Neuronal stem cell (in vitro differentiated cells): ENCODE measurements at regions not wholly inside any gene's neighbourhood (a gene's known extent, or its start where the extent isn't known, plus 50 kb on each side); places are given as distances from the start of the nearest gene placed in this dataset.
"Not testable (repeated sequence)": the region's sequence is repeated elsewhere in the genome, so short reads cannot be mapped to it uniquely, and the experiment has no call there.

Experiments used
- DNase-seq: peaks from one replicate; pipeline ENCODE4 v3.0.0-alpha.2; 2013; ENCODE audit warnings: low spot score
- H2AFZ ChIP-seq: one replicate; pipeline ENCODE4 v1.6.1; 2013; ENCODE audit warnings: mild to moderate bottlenecking, low read length, inconsistent platforms
- H2AK5ac ChIP-seq: 2 replicates; pipeline ENCODE4 v1.6.1; 2013; ENCODE audit warnings: low read depth, mild to moderate bottlenecking, inconsistent platforms, low read length, moderate library complexity, mixed read lengths
- H2BK120ac ChIP-seq: 2 replicates; pipeline ENCODE4 v1.6.1; 2013; ENCODE audit warnings: low read depth, mild to moderate bottlenecking, inconsistent platforms, low read length, moderate library complexity, mixed read lengths
- H2BK12ac ChIP-seq: one replicate; pipeline ENCODE4 v1.6.1; 2013; ENCODE audit warnings: low read length, inconsistent platforms
- H2BK15ac ChIP-seq: 2 replicates; pipeline ENCODE4 v1.6.1; 2013; ENCODE audit warnings: mild to moderate bottlenecking, low read length, inconsistent platforms, mixed read lengths
- H2BK5ac ChIP-seq: one replicate; pipeline ENCODE4 v1.6.1; 2013; ENCODE audit warnings: inconsistent platforms, mild to moderate bottlenecking, low read length, moderate library complexity
- H3K14ac ChIP-seq: one replicate; pipeline ENCODE4 v1.6.1; 2013; ENCODE audit warnings: low read length, inconsistent platforms
- H3K18ac ChIP-seq: 2 replicates; pipeline ENCODE4 v1.6.1; 2013; ENCODE audit warnings: low read length, inconsistent platforms
- H3K23ac ChIP-seq: 2 replicates; pipeline ENCODE4 v1.6.1; 2013; ENCODE audit warnings: low read depth, mild to moderate bottlenecking, mixed read lengths, low read length, inconsistent platforms; ENCODE audit not compliant: poor library complexity
- H3K27ac ChIP-seq: replicated peaks from 3 replicates; pipeline ENCODE4 v1.5.1; 2013; ENCODE audit warnings: low read length, inconsistent platforms
- H3K27me3 ChIP-seq, 3 experiments: 2 replicates each; pipeline ENCODE4 v1.6.1; 2013; ENCODE audit warnings: low read length in 3 of 3, mild to moderate bottlenecking in 2 of 3, inconsistent platforms in 1 of 3, low read depth in 1 of 3, mixed read lengths in 1 of 3, moderate library complexity in 1 of 3; ENCODE audit not compliant: control insufficient read depth in 3 of 3, insufficient read depth in 3 of 3
- H3K36me3 ChIP-seq, 2 donors: replicated peaks in 1 of 2; 2 replicates each; pipeline ENCODE4 v1.6.1; 2013; ENCODE audit warnings: low read length in 2 of 2; ENCODE audit not compliant: control insufficient read depth in 2 of 2, insufficient read depth in 2 of 2
- H3K4ac ChIP-seq: 2 replicates; pipeline ENCODE4 v1.6.1; 2013; ENCODE audit warnings: inconsistent platforms, mild to moderate bottlenecking, low read length, moderate library complexity
- H3K4me1 ChIP-seq, 2 donors: 1 replicate in 1 of 2; 2 replicates in 1 of 2; pipeline ENCODE4 v1.6.1; 2013; ENCODE audit warnings: low read length in 2 of 2, low read depth in 1 of 2; ENCODE audit not compliant: control insufficient read depth in 2 of 2, insufficient read depth in 1 of 2
- H3K4me2 ChIP-seq: one replicate; pipeline ENCODE4 v1.6.1; 2013; ENCODE audit warnings: mild to moderate bottlenecking, low read length, inconsistent platforms; ENCODE audit not compliant: insufficient read depth, poor library complexity, severe bottlenecking
- H3K4me3 ChIP-seq, 2 donors: 2 replicates each; pipeline ENCODE4 v1.5.1; 2013; ENCODE audit warnings: low read length in 2 of 2, mild to moderate bottlenecking in 2 of 2, inconsistent platforms in 1 of 2, moderate library complexity in 1 of 2
- H3K79me1 ChIP-seq: one replicate; pipeline ENCODE4 v1.6.1; 2013; ENCODE audit warnings: low read depth, mild to moderate bottlenecking, inconsistent platforms, low read length, moderate library complexity
- H3K9ac ChIP-seq: one replicate; pipeline ENCODE4 v1.6.1; 2013; ENCODE audit warnings: mild to moderate bottlenecking, low read depth, low read length, inconsistent platforms; ENCODE audit not compliant: poor library complexity
- H3K9me3 ChIP-seq, 2 donors: replicated peaks in 1 of 2; 2 replicates each; pipeline versions ENCODE3 to v1.6.1; 2013; ENCODE audit warnings: low read length in 2 of 2, mild to moderate bottlenecking in 2 of 2, inconsistent platforms in 1 of 2, low read depth in 1 of 2, mixed read lengths in 1 of 2, moderate library complexity in 1 of 2; ENCODE audit not compliant: control insufficient read depth in 2 of 2, insufficient read depth in 1 of 2
- H4K8ac ChIP-seq: one replicate; pipeline ENCODE4 v1.6.1; 2013; ENCODE audit warnings: low read depth, mild to moderate bottlenecking, inconsistent platforms, low read length, moderate library complexity
- H4K91ac ChIP-seq: one replicate; pipeline ENCODE4 v1.6.1; 2013; ENCODE audit warnings: low read length, low read depth, mild to moderate bottlenecking, inconsistent platforms; ENCODE audit not compliant: poor library complexity
- WGBS, 2 donors: extraction: QIAGEN DNeasy Blood & Tissue Kit; methylation state at CpG; one replicate each; pipeline ENCODE4 v1.1.7; 2013; ENCODE audit warnings: missing lambda C conversion rate in 2 of 2, mixed read lengths in 1 of 2; ENCODE audit not compliant: insufficient read length in 2 of 2, insufficient replicate concordance in 1 of 2; ENCODE audit errors: extremely low coverage in 2 of 2; 5-methylcytosine and 5-hydroxymethylcytosine counted together

DNA sequence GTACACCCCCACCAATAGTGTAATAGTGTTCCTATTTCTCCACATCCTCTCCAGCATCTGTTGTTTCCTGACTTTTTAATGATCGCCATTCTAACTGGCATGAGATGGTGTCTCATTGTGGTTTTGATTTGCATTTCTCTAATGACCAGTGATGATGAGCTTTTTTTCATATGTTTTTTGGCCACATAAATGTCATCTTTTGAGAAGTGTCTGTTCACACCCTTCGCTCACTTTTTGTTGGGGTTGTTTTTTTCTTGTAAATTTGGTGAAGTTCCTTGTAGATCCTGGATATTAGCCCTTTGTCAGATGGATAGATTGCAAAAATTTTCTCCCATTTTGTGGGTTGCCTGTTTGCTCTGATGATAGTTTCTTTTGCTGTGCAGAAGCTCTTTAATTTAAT, 567.7 kb downstream of the MATN1 start:
- H3K4me2 ChIP-seq: not testable (repeated sequence)
- WGBS, 2 donors: no CpG with 5 or more reads among the region's 2 CpGs

DNA sequence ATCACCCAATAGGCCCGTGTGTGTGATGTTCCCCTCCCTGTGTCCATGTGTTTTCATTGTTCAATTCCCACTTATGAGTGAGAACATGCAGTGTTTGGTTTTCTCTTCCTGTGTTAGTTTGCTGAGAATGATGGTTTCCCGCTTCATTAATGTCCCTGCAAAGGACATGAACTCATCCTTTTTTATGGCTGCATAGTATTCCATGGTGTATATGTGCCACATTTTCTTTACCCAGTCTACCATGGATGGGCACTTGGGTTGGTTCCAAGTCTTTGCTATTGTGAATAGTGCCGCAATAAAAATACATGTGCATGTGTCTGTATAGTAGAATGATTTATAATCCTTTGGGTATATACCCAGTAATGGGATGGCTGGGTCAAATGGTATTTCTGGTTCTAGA, 568.1 kb downstream of the MATN1 start:
- not testable (repeated sequence) for H3K9me3 ChIP-seq, H3K14ac ChIP-seq, H3K4ac ChIP-seq, H3K27ac ChIP-seq, H3K27me3 ChIP-seq, DNase-seq, H3K36me3 ChIP-seq, H4K8ac ChIP-seq, H3K9ac ChIP-seq, H2BK120ac ChIP-seq, H3K79me1 ChIP-seq, H2AK5ac ChIP-seq, H3K4me3 ChIP-seq, H2BK15ac ChIP-seq, H4K91ac ChIP-seq, H2BK12ac ChIP-seq, H2AFZ ChIP-seq, H2BK5ac ChIP-seq, H3K4me2 ChIP-seq, H3K23ac ChIP-seq, H3K4me1 ChIP-seq, H3K18ac ChIP-seq
- WGBS, 2 donors: no CpG with 5 or more reads among the region's 3 CpGs

More for the DNA sequence above, 567.7 kb downstream of the MATN1 start:
- DNase-seq, H3K27ac ChIP-seq, H2BK120ac ChIP-seq, H2AFZ ChIP-seq, H3K4ac ChIP-seq, H4K8ac ChIP-seq, H3K4me1 ChIP-seq, H4K91ac ChIP-seq, H3K18ac ChIP-seq, H3K27me3 ChIP-seq, H3K36me3 ChIP-seq, H3K23ac ChIP-seq, H3K14ac ChIP-seq, H2BK5ac ChIP-seq, H3K79me1 ChIP-seq, H2AK5ac ChIP-seq, H3K9ac ChIP-seq, H3K4me3 ChIP-seq, H2BK15ac ChIP-seq, H3K9me3 ChIP-seq, H2BK12ac ChIP-seq: not testable (repeated sequence)

DNA sequence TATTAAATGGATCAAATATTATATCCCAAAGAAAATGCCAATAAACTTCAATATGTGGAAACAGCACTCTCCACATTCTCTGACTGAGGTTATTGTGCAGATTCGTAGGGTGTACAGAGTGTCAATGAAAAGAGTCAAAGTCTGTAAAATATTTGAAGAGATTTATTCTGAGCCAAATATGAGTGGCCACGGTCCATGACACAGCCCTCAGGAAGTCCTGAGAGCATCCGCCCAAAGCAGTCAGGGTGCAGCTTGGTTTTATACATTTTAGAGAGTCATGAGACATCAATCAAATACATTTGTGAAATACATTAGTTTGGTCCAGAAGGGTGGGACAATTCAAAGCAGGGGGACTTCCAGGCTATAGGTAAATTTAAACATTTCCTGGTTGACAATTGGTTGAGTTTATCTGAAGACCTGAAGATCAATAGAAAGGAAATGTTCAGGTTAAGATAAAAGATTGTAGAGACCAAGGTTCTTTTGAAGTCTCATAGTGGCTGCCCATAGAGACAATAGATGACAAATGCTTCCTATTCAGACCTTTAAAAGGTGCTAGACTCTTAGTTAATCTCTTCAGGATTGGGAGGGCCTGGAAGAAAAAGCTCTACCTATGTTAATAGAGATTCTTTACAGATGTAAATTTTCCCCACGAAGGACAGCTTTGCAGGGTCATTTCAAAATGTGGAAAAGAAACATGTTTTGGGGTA, 569.5 kb downstream of the MATN1 start:
- H2BK5ac ChIP-seq: no peak overlapping the region
- peaks cover 0 to 5% of the 10 kb centered on the region in 2 donors for H3K9me3 ChIP-seq
- H3K18ac ChIP-seq: no peak overlapping the region
- no peak overlapping the region for H3K4me2 ChIP-seq
- DNase-seq: no peak
- H3K27me3 ChIP-seq: no peaks in the 10 kb centered on the region
- no peak overlapping the region for H3K4ac ChIP-seq
- H2BK12ac ChIP-seq: no peak overlapping the region
- no peak overlapping the region for H3K27ac ChIP-seq
- no peak overlapping the region for H3K9ac ChIP-seq
- H2BK120ac ChIP-seq: no peak overlapping the region
- no peak overlapping the region for H4K91ac ChIP-seq
- H3K79me1 ChIP-seq: no peaks in the 10 kb centered on the region
- H2AFZ ChIP-seq: no peak overlapping the region
- no peak overlapping the region for H3K23ac ChIP-seq
- no peak overlapping the region for H2AK5ac ChIP-seq
- no peaks in the 10 kb centered on the region for H3K36me3 ChIP-seq
- no peak overlapping the region for H4K8ac ChIP-seq
- no peak overlapping the region for H2BK15ac ChIP-seq
- no CpG with 5 or more reads among the region's 4 CpGs for WGBS, 2 donors
- H3K4me1 ChIP-seq: no peaks in the 10 kb centered on the region
- no peak overlapping the region for H3K4me3 ChIP-seq
- no peak overlapping the region for H3K14ac ChIP-seq

DNA sequence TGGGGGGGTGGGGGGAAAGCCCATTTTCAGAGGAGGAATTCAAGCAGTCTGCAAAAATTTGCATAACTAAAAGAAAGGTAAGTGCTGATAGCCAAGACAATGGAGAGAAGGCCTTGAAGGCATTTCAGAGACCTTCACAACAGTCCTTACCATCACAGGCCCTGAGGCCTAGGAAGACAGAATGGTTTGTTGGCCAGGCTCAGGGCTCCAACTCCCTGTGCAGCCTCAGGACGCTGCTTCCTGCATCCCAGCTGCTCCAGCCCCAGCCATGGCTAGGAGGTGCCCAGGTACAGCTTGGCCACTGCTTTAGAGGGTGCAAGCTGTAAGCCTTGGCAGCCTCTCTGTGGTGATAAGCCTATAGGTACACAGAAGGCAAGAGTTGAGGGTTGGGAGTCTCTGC, 571.6 kb downstream of the MATN1 start:
- WGBS, 2 donors: no CpG with 5 or more reads among the region's 1 CpG
- no peak overlapping the region for H3K4me3 ChIP-seq

More for the DNA sequence above, 571.6 kb downstream of the MATN1 start:
- H4K91ac ChIP-seq: no peak overlapping the region
- no peak overlapping the region for H4K8ac ChIP-seq
- peaks cover 0 to 5% of the 10 kb centered on the region in 2 donors for H3K9me3 ChIP-seq
- no peak overlapping the region for H3K4ac ChIP-seq
- no peak overlapping the region for H2BK12ac ChIP-seq
- no peak overlapping the region for H2BK15ac ChIP-seq
- H2BK120ac ChIP-seq: no peak overlapping the region
- H2AK5ac ChIP-seq: no peak overlapping the region
- no peak overlapping the region for H2BK5ac ChIP-seq
- H3K79me1 ChIP-seq: no peaks in the 10 kb centered on the region
- H3K27ac ChIP-seq: no peak overlapping the region
- H3K27me3 ChIP-seq: no peaks in the 10 kb centered on the region
- no peak overlapping the region for H3K4me2 ChIP-seq
- no peak overlapping the region for H3K9ac ChIP-seq
- H3K36me3 ChIP-seq: no peaks in the 10 kb centered on the region
- no peak overlapping the region for H2AFZ ChIP-seq
- H3K23ac ChIP-seq: no peak overlapping the region
- no peak overlapping the region for H3K18ac ChIP-seq
- no peak for DNase-seq
- H3K4me1 ChIP-seq: no peaks in the 10 kb centered on the region
- no peak overlapping the region for H3K14ac ChIP-seq
